HCT116 (cell line): ENCODE measurements at regions not wholly inside any gene's neighbourhood (a gene's known extent, or its start where the extent isn't known, plus 50 kb on each side); places are given as distances from the start of the nearest gene placed in this dataset.

Source experiments
- ATAC-seq: fragments of 200-7000 bp; cut with Tn5 transposase; 2 replicates; pipeline ENCODE4 v1.9.1; 2020; ENCODE audit warnings: mild to moderate bottlenecking, moderate library complexity
- BruUV-seq: library from RNA; stranded (reverse); fragments of 400-500 nt; replicated peaks from 2 replicates; lab custom pipeline; 2021; lab: Mats Ljungman, UMichigan
- CTCF ChIA-PET: fragments of 300-600 bp; sonication (Branson Sonifier 250); formaldehyde crosslinking; loops from one replicate; lab custom pipeline; 2021; ENCODE audit warnings: antibody characterized with exemption; lab: Charles Lee
- POLR2A ChIA-PET: fragments of 300-600, 350-600 bp; sonication (Branson Sonifier 250); formaldehyde crosslinking; loops from one replicate; lab custom pipeline; 2021; ENCODE audit warnings: antibody characterized with exemption; lab: Charles Lee
- RAD21 ChIA-PET, 2 experiments: fragments of 300-600 bp; sonication (Branson Sonifier 250); formaldehyde crosslinking; loops; one replicate each; lab custom pipeline; 2023; ENCODE audit warnings: low total read pairs in 2 of 2; ENCODE audit not compliant: uncharacterized antibody in 2 of 2, unreplicated experiment in 2 of 2, low non-redundant PET in 1 of 2; lab: Charles Lee
- DNase-seq: peaks from one replicate; pipeline ENCODE4 v3.0.0-alpha.2; 2010; ENCODE audit warnings: low read depth, low spot score
- H2AFZ ChIP-seq: fragments of 200-600 bp; shearing (Covaris generic), sonication (generic); 2 replicates; pipeline ENCODE4 v1.6.1; 2017; ENCODE audit warnings: low read depth, mixed run types, mixed read lengths, antibody characterized with exemption, low read length; ENCODE audit not compliant: poor library complexity, severe bottlenecking
- H3K27ac ChIP-seq: 2 replicates; pipeline ENCODE4 v1.5.1; 2012; ENCODE audit warnings: low read depth, low read length
- H3K27me3 ChIP-seq: fragments of 200-600 bp; sonication (generic); 2 replicates; pipeline ENCODE4 v1.6.1; 2016; ENCODE audit warnings: mixed run types, low read length, mixed read lengths; ENCODE audit not compliant: insufficient read depth
- H3K36me3 ChIP-seq, 2 experiments: fragments of 200-500 bp in 1 of 2; fragments of 200-600 bp in 1 of 2; sonication (Bioruptor generic) in 1 of 2; sonication (generic) in 1 of 2; 2 replicates each; pipeline versions ENCODE4 v1.5.1 to v1.6.1; 2014 to 2016; ENCODE audit warnings: low read length in 2 of 2, inconsistent platforms in 1 of 2, mixed read lengths in 1 of 2, mixed run types in 1 of 2; ENCODE audit not compliant: insufficient read depth in 2 of 2, control insufficient read depth in 1 of 2
- H3K4me1 ChIP-seq, 2 experiments: fragments of 200-600 bp in 1 of 2; sonication (generic) in 1 of 2; 2 replicates each; pipeline versions ENCODE4 v1.5.1 to v1.6.1; 2012 to 2017; ENCODE audit warnings: low read length in 2 of 2, inconsistent platforms in 1 of 2, mild to moderate bottlenecking in 1 of 2, mixed read lengths in 1 of 2, mixed run types in 1 of 2, moderate library complexity in 1 of 2; ENCODE audit not compliant: insufficient read depth in 2 of 2, control insufficient read depth in 1 of 2
- H3K4me2 ChIP-seq: fragments of 200-600 bp; sonication (generic); 2 replicates; pipeline ENCODE4 v1.6.1; 2017; ENCODE audit warnings: mixed run types, low read length, mixed read lengths
- H3K4me3 ChIP-seq, 2 experiments: fragments of 200-600 bp in 1 of 2; sonication (generic) in 1 of 2; replicated peaks in 1 of 2; 2 replicates each; pipeline ENCODE4 v1.5.1; 2011 to 2016; ENCODE audit warnings: low read length in 2 of 2, control low read depth in 1 of 2, low read depth in 1 of 2, mild to moderate bottlenecking in 1 of 2, mixed read lengths in 1 of 2, mixed run types in 1 of 2
- H3K79me2 ChIP-seq: fragments of 200-600 bp; sonication (generic); 2 replicates; pipeline ENCODE4 v1.6.1; 2017; ENCODE audit warnings: mild to moderate bottlenecking, mixed run types, low read length, moderate library complexity, mixed read lengths; ENCODE audit not compliant: insufficient read depth
- H3K9ac ChIP-seq: fragments of 200-600 bp; sonication (generic); 2 replicates; pipeline ENCODE4 v1.6.1; 2016; ENCODE audit warnings: low read length, mixed read lengths
- H3K9me2 ChIP-seq: fragments of 200-600 bp; sonication (generic), shearing (Covaris generic); 2 replicates; pipeline ENCODE4 v1.6.1; 2017; ENCODE audit warnings: mixed run types, mild to moderate bottlenecking, moderate library complexity; ENCODE audit not compliant: insufficient read depth
- H3K9me3 ChIP-seq, 2 experiments: fragments of 200-500 bp in 1 of 2; fragments of 200-600 bp in 1 of 2; sonication (Bioruptor generic) in 1 of 2; sonication (generic) in 1 of 2; 2 replicates each; pipeline ENCODE4 v1.6.1; 2014 to 2017; ENCODE audit warnings: low read length in 2 of 2, mixed read lengths in 2 of 2, inconsistent platforms in 1 of 2, low read depth in 1 of 2, mild to moderate bottlenecking in 1 of 2, mixed run types in 1 of 2, moderate library complexity in 1 of 2; ENCODE audit not compliant: control insufficient read depth in 1 of 2, insufficient read depth in 1 of 2
- H4K20me1 ChIP-seq: fragments of 200-600 bp; sonication (generic), shearing (Covaris generic); 2 replicates; pipeline ENCODE4 v1.6.1; 2017; ENCODE audit warnings: mixed run types, mild to moderate bottlenecking, moderate library complexity; ENCODE audit not compliant: insufficient read depth
- CBX3 ChIP-seq: IDR thresholded peaks from 2 replicates; pipeline ENCODE4 v1.6.1; 2012; ENCODE audit warnings: low read depth
- ELF1 ChIP-seq: IDR thresholded peaks from 2 replicates; pipeline ENCODE4 v1.6.1; 2012; ENCODE audit warnings: low read depth, borderline replicate concordance
- EZH2 ChIP-seq: fragments of 200-600 bp; sonication (generic); IDR thresholded peaks from 2 replicates; pipeline ENCODE4 v1.6.1; 2017; ENCODE audit warnings: antibody characterized with exemption, mixed run types
- FOSL1 ChIP-seq: IDR thresholded peaks from 2 replicates; pipeline ENCODE4 v1.6.1; 2012; ENCODE audit warnings: low read depth
- RAD21 ChIP-seq: IDR thresholded peaks from 2 replicates; pipeline ENCODE4 v1.6.1; 2012; ENCODE audit warnings: low read depth, mild to moderate bottlenecking
- REST ChIP-seq: IDR thresholded peaks from 2 replicates; pipeline ENCODE4 v1.6.1; 2012; ENCODE audit warnings: low read depth
- TCF7L2 ChIP-seq: IDR thresholded peaks from 2 replicates; pipeline ENCODE4 v1.7.0; 2011; ENCODE audit warnings: borderline replicate concordance, inconsistent platforms; ENCODE audit not compliant: insufficient read depth, insufficient read length; ENCODE audit errors: extremely low read depth
- YY1 ChIP-seq: IDR thresholded peaks from 2 replicates; pipeline ENCODE4 v1.6.1; 2011; ENCODE audit warnings: low read length, low read depth, moderate library complexity, mild to moderate bottlenecking; ENCODE audit not compliant: insufficient replicate concordance; ENCODE audit errors: extremely low read depth
- ZBTB33 ChIP-seq: IDR thresholded peaks from 2 replicates; pipeline ENCODE4 v1.6.1; 2011; ENCODE audit warnings: mild to moderate bottlenecking, low read length, moderate library complexity; ENCODE audit not compliant: insufficient replicate concordance; ENCODE audit errors: extremely low read depth
- ZFX ChIP-seq: fragments of 450-650 bp; IDR thresholded peaks from 2 replicates; pipeline ENCODE4 v1.6.1; 2017
- ZNF274 ChIP-seq: fragments of 200-500 bp; sonication (Bioruptor generic); IDR thresholded peaks from 2 replicates; pipeline ENCODE4 v1.6.1; 2014; ENCODE audit warnings: mild to moderate bottlenecking, low read depth, low read length, inconsistent platforms
- intact Hi-C: fragments of 100-400 bp; cut with micrococcal nuclease; formaldehyde crosslinking; loops from 2 replicates; pipeline ENCODE4 v1.10.0; 2022

GRCh38 chr5:117102591-117102990 lies 528.0 kb upstream of the SEMA6A start:
- Histone ChIP-seq H3K9ac (no peak overlapping the region), H3K79me2 (no peaks in the 10 kb centered on the region), H3K4me3 (no peak overlapping the region), H3K36me3 (no peaks in the 10 kb centered on the region), H3K4me1 (no peaks in the 10 kb centered on the region), H2AFZ (no peak overlapping the region), H3K27me3 (no peaks in the 10 kb centered on the region), H3K9me2 (no peaks in the 10 kb centered on the region), H3K9me3 (no peaks in the 10 kb centered on the region), H3K27ac (no peak overlapping the region), H4K20me1 (no peaks in the 10 kb centered on the region), H3K4me2 (no peak overlapping the region)
- no peak for TF ChIP-seq FOSL1
- no peak for TF ChIP-seq ZNF274
- TF ChIP-seq YY1: no peak
- no peak for TF ChIP-seq TCF7L2
- TF ChIP-seq ZFX: no peak
- TF ChIP-seq ELF1: no peak
- no peak for TF ChIP-seq EZH2
- no peak for TF ChIP-seq RAD21
- no peak for TF ChIP-seq CBX3
- TF ChIP-seq REST: no peak
- TF ChIP-seq ZBTB33: no peak
- ChIA-PET POLR2A (no interaction called here), RAD21 (no interaction called here), CTCF (no interaction called here)
- DNase-seq (no peak), ATAC-seq (no peak)
- BruUV-seq: no TSS peak
- intact Hi-C loops: no loop called here
